K562 (cell line): ENCODE measurements at regions not wholly inside any gene's neighbourhood (a gene's known extent, or its start where the extent isn't known, plus 50 kb on each side); places are given as distances from the start of the nearest gene placed in this dataset.

Experiments used
- ATAC-seq: fragments of 200-7000 bp; cut with Tn5 transposase; 3 replicates; pipeline ENCODE4 v1.9.1; 2020; ENCODE audit warnings: moderate library complexity
- BruUV-seq: library from RNA; stranded (reverse); fragments of 400-500 nt; replicated peaks from 2 replicates; lab custom pipeline; 2021; lab: Mats Ljungman, UMichigan
- CTCF ChIA-PET: fragments of 300-600 bp; formaldehyde crosslinking; extraction: SDS; loops from one replicate; lab custom pipeline; 2021; ENCODE audit warnings: low intra/inter-chr PET ratio; lab: Yijun Ruan, JAX
- POLR2A ChIA-PET: fragments of 300-600, 350-650 bp; sonication (Branson Sonifier 250); formaldehyde crosslinking; extraction: SDS; loops from one replicate; lab custom pipeline; 2021; ENCODE audit warnings: antibody characterized with exemption, inconsistent platforms; lab: Yijun Ruan, JAX
- DNase-seq, 4 experiments: peaks; one replicate each; pipeline versions ENCODE4 v3.0.0 to v3.0.0-alpha.2; 2011 to 2018; ENCODE audit warnings: low spot score in 3 of 4, mixed read lengths in 3 of 4; ENCODE audit errors: extremely low read depth in 1 of 4
- FAIRE-seq: peaks from 2 replicates; lab custom pipeline; 2011; peaks lifted over from hg19 to GRCh38; lab: Jason Lieb, UNC
- H2AFZ ChIP-seq: 2 replicates; pipeline ENCODE4 v1.6.0; 2011; ENCODE audit warnings: low read depth, low read length, control low read depth, inconsistent platforms
- H3K27ac ChIP-seq: fragments of 200-600 bp; 3 replicates; pipeline ENCODE4 v1.8.0; 2011; ENCODE audit warnings: low read depth, mild to moderate bottlenecking, control low read depth, inconsistent platforms, low read length, moderate library complexity, mixed read lengths; ENCODE audit errors: extremely low read depth
- H3K27me3 ChIP-seq, 2 experiments: fragments of 300-600 bp in 1 of 2; 2 replicates in 1 of 2; 3 replicates in 1 of 2; pipeline versions ENCODE4 v1.6.0 to v1.8.0; 2011; ENCODE audit warnings: inconsistent platforms in 2 of 2, low read length in 2 of 2, mild to moderate bottlenecking in 1 of 2, mixed read lengths in 1 of 2, moderate library complexity in 1 of 2; ENCODE audit not compliant: control insufficient read depth in 2 of 2, insufficient read depth in 2 of 2
- H3K36me3 ChIP-seq: fragments of 300-600 bp; 3 replicates; pipeline ENCODE4 v1.8.0; 2011; ENCODE audit warnings: mild to moderate bottlenecking, low read length, inconsistent platforms; ENCODE audit not compliant: control insufficient read depth, insufficient read depth
- H3K4me1 ChIP-seq, 2 experiments: fragments of 200-600 bp in 1 of 2; replicated peaks in 1 of 2; 2 replicates in 1 of 2; 3 replicates in 1 of 2; pipeline versions ENCODE4 v1.5.1 to v1.8.0; 2011; ENCODE audit warnings: inconsistent platforms in 2 of 2, low read length in 2 of 2, mild to moderate bottlenecking in 1 of 2, mixed read lengths in 1 of 2, moderate library complexity in 1 of 2; ENCODE audit not compliant: control insufficient read depth in 2 of 2, insufficient read depth in 2 of 2
- H3K4me2 ChIP-seq: 2 replicates; pipeline ENCODE4 v1.6.1; 2011; ENCODE audit warnings: low read length, control low read depth, inconsistent platforms, mixed read lengths; ENCODE audit not compliant: insufficient read depth
- H3K4me3 ChIP-seq: fragments of 200-600 bp; sonication (generic), shearing (Covaris generic); 2 replicates; pipeline ENCODE4 v1.5.1; 2016; ENCODE audit warnings: control low read depth, inconsistent platforms
- H3K79me2 ChIP-seq: fragments of 200-600 bp; 3 replicates; pipeline ENCODE4 v1.8.0; 2011; ENCODE audit warnings: low read length, inconsistent platforms; ENCODE audit not compliant: control insufficient read depth, insufficient read depth
- H3K9ac ChIP-seq, 2 experiments: 2 replicates each; pipeline versions ENCODE4 v1.6.0 to v1.6.1; 2011; ENCODE audit warnings: low read depth in 2 of 2, low read length in 2 of 2, control low read depth in 1 of 2, inconsistent platforms in 1 of 2, mild to moderate bottlenecking in 1 of 2, mixed read lengths in 1 of 2; ENCODE audit not compliant: insufficient read depth in 1 of 2
- H3K9me1 ChIP-seq: one replicate; pipeline ENCODE4 v1.6.0; 2011; ENCODE audit warnings: inconsistent platforms, mild to moderate bottlenecking, low read length, moderate library complexity; ENCODE audit not compliant: control insufficient read depth, insufficient read depth
- H3K9me3 ChIP-seq: replicated peaks from 2 replicates; pipeline ENCODE4 v1.5.1; 2011; ENCODE audit warnings: low read depth, low read length, inconsistent platforms; ENCODE audit not compliant: control insufficient read depth, insufficient read depth
- H4K20me1 ChIP-seq: replicated peaks from 2 replicates; pipeline ENCODE4 v1.6.1; 2011; ENCODE audit warnings: low read length, inconsistent platforms, mixed read lengths; ENCODE audit not compliant: control insufficient read depth, insufficient read depth
- KLF16 ChIP-seq: IDR thresholded peaks from 2 replicates; pipeline ENCODE4 v1.6.1; 2016; ENCODE audit warnings: antibody characterized with exemption
- NUFIP1 ChIP-seq: fragments of 450-650 bp; IDR thresholded peaks from 2 replicates; pipeline ENCODE4 v1.6.1; 2018; ENCODE audit not compliant: partially characterized antibody
- TBP ChIP-seq: optimal IDR thresholded peaks from 2 replicates; pipeline ENCODE3; 2011; ENCODE audit warnings: low read depth, low read length, improper control_type of control experiment
- ZFP91 ChIP-seq: sonication (generic); formaldehyde crosslinking; IDR thresholded peaks from 2 replicates; pipeline ENCODE4 v1.8.0; 2022; ENCODE audit warnings: mild to moderate bottlenecking, missing genetic modification reagents
- WGBS: fragments of 100-300 bp; shearing (Covaris generic); methylation state at CpG from one replicate; pipeline ENCODE4 v1.1.6; 2016; ENCODE audit warnings: low coverage, mixed read lengths; ENCODE audit not compliant: insufficient coverage; ENCODE audit errors: missing lambda C conversion rate; 5-methylcytosine and 5-hydroxymethylcytosine counted together
- in situ Hi-C: fragments of 300-500 bp; cut with MboI; formaldehyde crosslinking; loops from 4 replicates; pipeline ENCODE4 v1.15.0; 2018; ENCODE audit warnings: inconsistent platforms, mixed read lengths
- intact Hi-C: fragments of 100-400 bp; cut with micrococcal nuclease; formaldehyde crosslinking; loops from 2 replicates; pipeline ENCODE4 v1.14.2; 2022

- no peak for TF ChIP-seq NUFIP1
Measured at GRCh38 chr4:31741326-31741725, 1021.2 kb downstream of the PCDH7 start.

DNA sequence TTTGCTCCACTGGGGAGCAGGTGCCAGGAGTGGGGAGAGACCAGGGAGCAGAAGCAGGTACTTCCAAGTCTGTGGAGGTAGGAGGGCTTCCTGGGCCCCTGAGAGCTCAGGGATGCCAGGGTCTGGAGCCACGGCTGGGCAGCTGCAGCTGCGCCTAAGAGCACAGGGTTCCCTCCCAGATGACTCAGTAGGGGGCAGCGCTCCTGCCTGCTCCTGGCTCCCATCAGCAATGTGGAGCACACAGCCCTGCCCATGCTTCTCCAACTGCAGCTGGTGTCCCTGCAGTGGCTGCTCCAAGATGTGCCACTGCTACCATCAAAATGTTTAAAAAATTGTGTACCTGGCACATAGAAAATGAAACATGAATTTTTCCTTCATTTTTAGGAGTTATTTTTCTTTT, 1028.2 kb downstream of the PCDH7 start:
- H3K4me1 ChIP-seq = no peaks in the 10 kb centered on the region
- no peak for FAIRE-seq
- no peak for ATAC-seq
- H4K20me1 ChIP-seq = no peaks in the 10 kb centered on the region
- POLR2A ChIA-PET = no interaction called here
- BruUV-seq = no TSS peak
- in situ Hi-C loops = no loop called here
- H3K9me3 ChIP-seq = no peaks in the 10 kb centered on the region
- H3K27me3 ChIP-seq = no peaks in the 10 kb centered on the region
- no peak overlapping the region for H3K9ac ChIP-seq
- H3K4me2 ChIP-seq = no peak overlapping the region
- intact Hi-C loops = no loop called here
- no peak overlapping the region for H3K4me3 ChIP-seq
- CTCF ChIA-PET = no interaction called here
- TF ChIP-seq TBP (no peak), KLF16 (no peak), ZFP91 (no peak)
- H3K36me3 ChIP-seq = no peaks in the 10 kb centered on the region
- no peak overlapping the region for H2AFZ ChIP-seq
- H3K79me2 ChIP-seq = no peaks in the 10 kb centered on the region
- whole genome bisulfite sequencing = 4% methylated on average over 3 of the region's 3 CpGs
- DNase-seq = no peak
- H3K9me1 ChIP-seq = no peaks in the 10 kb centered on the region
- H3K27ac ChIP-seq = no peak overlapping the region

More at GRCh38 chr4:31741326-31741725, 1021.2 kb downstream of the PCDH7 start:
- POLR2A ChIA-PET = no interaction called here
- Histone ChIP-seq H3K27ac (no peak overlapping the region), H2AFZ (no peak overlapping the region), H3K4me1 (no peaks in the 10 kb centered on the region), H3K4me2 (no peak overlapping the region), H3K79me2 (no peaks in the 10 kb centered on the region), H3K9me3 (no peaks in the 10 kb centered on the region), H3K36me3 (no peaks in the 10 kb centered on the region), H3K9ac (no peak overlapping the region), H3K27me3 (no peaks in the 10 kb centered on the region), H4K20me1 (no peaks in the 10 kb centered on the region), H3K9me1 (no peaks in the 10 kb centered on the region), H3K4me3 (no peak overlapping the region)
- BruUV-seq = no TSS peak
- FAIRE-seq (no peak), DNase-seq (no peak), ATAC-seq (no peak)
- intact Hi-C loops = no loop called here
- CTCF ChIA-PET = no interaction called here
- in situ Hi-C loops = no loop called here
